ENCODE measurements at regions not wholly inside any gene's neighbourhood (a gene's known extent, or its start where the extent isn't known, plus 50 kb on each side); places are given as distances from the start of the nearest gene placed in this dataset.

- TF ChIP-seq CTCF (IDR thresholded peaks at IDR 0.05; ENCODE audit: low read depth, low read length, missing control alignments): no peak
- H3K4me3 ChIP-seq (ENCODE audit: low read depth, low read length): no peak overlapping the region
- DNase-seq (ENCODE audit: low read depth): no peak
Observed at GRCh38 chr13:76398425-76398824, 487.8 kb downstream of the KCTD12 start.

GRCh38 chr13:76397413-76397812 lies 488.8 kb downstream of the KCTD12 start:
- TF ChIP-seq CTCF (IDR thresholded peaks at IDR 0.05; ENCODE audit: low read depth, low read length, missing control alignments): no peak
- no peak for DNase-seq (ENCODE audit: low read depth)
- H3K4me3 ChIP-seq (ENCODE audit: low read depth, low read length): no peak overlapping the region

GRCh38 chr13:76389321-76389720 lies 496.9 kb downstream of the KCTD12 start:
- no peak for DNase-seq (ENCODE audit: low read depth)
- H3K4me3 ChIP-seq (ENCODE audit: low read depth, low read length): no peak overlapping the region
- TF ChIP-seq CTCF (IDR thresholded peaks at IDR 0.05; ENCODE audit: low read depth, low read length, missing control alignments): no peak

- DNase-seq (ENCODE audit: low read depth): no peak
- no peak overlapping the region for H3K4me3 ChIP-seq (ENCODE audit: low read depth, low read length)
- TF ChIP-seq CTCF (IDR thresholded peaks at IDR 0.05; ENCODE audit: low read depth, low read length, missing control alignments): no peak
Observed at GRCh38 chr13:76387566-76387965, 498.6 kb downstream of the KCTD12 start.

- TF ChIP-seq CTCF (IDR thresholded peaks at IDR 0.05; ENCODE audit: low read depth, low read length, missing control alignments): no peak
- no peak overlapping the region for H3K4me3 ChIP-seq (ENCODE audit: low read depth, low read length)
- no peak for DNase-seq (ENCODE audit: low read depth)
Observed at GRCh38 chr13:76386321-76386720, 499.9 kb downstream of the KCTD12 start.

GRCh38 chr13:76385586-76385985 lies 500.6 kb downstream of the KCTD12 start:
- no peak for DNase-seq (ENCODE audit: low read depth)
- TF ChIP-seq CTCF (IDR thresholded peaks at IDR 0.05; ENCODE audit: low read depth, low read length, missing control alignments): no peak

GRCh38 chr13:76383676-76384461 lies 502.3 kb downstream of the KCTD12 start:
- H3K4me3 ChIP-seq (ENCODE audit: low read depth, low read length): no peak overlapping the region
- TF ChIP-seq CTCF (IDR thresholded peaks at IDR 0.05; ENCODE audit: low read depth, low read length, missing control alignments): no peak
- no peak for DNase-seq (ENCODE audit: low read depth)

More at GRCh38 chr13:76385586-76385985, 500.6 kb downstream of the KCTD12 start:
- H3K4me3 ChIP-seq (ENCODE audit: low read depth, low read length): no peak overlapping the region
